ENCODE measurements at regions not wholly inside any gene's neighbourhood (a gene's known extent, or its start where the extent isn't known, plus 50 kb on each side); places are given as distances from the start of the nearest gene placed in this dataset.
"Not testable (repeated sequence)": the region's sequence is repeated elsewhere in the genome, so short reads cannot be mapped to it uniquely, and the experiment has no call there.

DNA sequence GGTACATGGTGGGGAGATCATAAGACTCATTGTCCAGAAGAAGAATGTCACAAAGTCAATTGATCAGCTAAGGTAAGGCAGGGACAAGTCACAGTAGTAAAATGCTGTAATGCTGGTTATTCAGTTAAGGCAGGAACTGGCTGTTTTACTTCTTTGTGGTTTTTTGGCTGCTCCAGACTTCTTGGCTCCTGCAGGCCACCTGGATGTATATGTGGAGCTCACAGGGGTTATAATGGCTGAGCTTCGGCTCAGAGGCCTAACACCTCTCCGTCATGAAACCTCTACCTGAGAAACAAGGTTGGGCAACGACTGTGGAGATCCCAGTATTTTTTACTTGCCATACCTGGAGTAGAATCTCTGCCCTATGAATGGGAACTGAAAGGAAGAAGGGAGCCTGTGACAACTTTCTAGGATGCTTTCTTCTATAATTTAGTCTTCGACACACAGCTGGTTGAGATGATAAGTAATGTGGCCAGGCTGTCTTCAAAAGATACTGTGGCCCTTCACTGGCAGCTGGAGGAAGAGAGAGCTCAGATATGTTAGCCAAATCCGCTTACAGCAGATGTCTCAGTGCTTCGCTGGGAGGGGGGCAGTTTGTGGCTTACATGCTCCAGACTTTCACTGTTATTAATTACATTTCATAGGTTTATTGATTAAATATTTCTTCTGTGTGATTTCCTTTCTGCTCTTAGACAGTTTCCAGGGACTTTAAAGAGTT, 887.8 kb downstream of the IGSF11 start:
- no peak for DNase-seq
- no peak overlapping the region for H3K27ac Mint-ChIP-seq
- TF ChIP-seq, protein P1, sequence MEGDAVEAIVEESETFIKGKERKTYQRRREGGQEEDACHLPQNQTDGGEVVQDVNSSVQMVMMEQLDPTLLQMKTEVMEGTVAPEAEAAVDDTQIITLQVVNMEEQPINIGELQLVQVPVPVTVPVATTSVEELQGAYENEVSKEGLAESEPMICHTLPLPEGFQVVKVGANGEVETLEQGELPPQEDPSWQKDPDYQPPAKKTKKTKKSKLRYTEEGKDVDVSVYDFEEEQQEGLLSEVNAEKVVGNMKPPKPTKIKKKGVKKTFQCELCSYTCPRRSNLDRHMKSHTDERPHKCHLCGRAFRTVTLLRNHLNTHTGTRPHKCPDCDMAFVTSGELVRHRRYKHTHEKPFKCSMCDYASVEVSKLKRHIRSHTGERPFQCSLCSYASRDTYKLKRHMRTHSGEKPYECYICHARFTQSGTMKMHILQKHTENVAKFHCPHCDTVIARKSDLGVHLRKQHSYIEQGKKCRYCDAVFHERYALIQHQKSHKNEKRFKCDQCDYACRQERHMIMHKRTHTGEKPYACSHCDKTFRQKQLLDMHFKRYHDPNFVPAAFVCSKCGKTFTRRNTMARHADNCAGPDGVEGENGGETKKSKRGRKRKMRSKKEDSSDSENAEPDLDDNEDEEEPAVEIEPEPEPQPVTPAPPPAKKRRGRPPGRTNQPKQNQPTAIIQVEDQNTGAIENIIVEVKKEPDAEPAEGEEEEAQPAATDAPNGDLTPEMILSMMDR (IDR thresholded peaks at IDR 0.05), result no peak
- no peaks in the 10 kb centered on the region for H3K27me3 Mint-ChIP-seq (ENCODE audit: low read depth, poor library complexity)
- peaks cover 35% of the 10 kb centered on the region for H3K9me3 Mint-ChIP-seq
- no peak overlapping the region for H3K4me3 Mint-ChIP-seq
- H3K4me1 Mint-ChIP-seq, result no peaks in the 10 kb centered on the region
- H3K36me3 Mint-ChIP-seq (ENCODE audit: low read depth), result peaks cover 4% of the 10 kb centered on the region

DNA sequence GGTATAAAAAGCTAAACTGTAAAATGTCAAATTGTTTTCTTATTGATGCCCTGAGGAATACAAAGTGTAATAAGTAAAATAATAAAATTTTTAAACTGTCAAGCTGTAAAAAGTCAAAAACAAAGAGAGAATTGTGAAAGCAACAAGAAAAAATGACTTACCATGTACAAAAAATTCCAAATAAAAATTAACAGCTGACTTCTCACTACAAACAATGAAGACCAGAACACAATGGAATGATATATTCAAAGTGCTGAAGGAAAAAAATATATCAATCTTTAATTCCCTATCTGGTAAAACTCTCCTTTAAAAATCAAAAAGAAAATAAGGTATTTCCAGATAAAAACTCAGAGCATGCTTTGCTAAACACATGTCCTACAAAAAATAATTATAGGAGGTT, 883.5 kb downstream of the IGSF11 start:
- Mint-ChIP-seq H3K9me3 (peaks cover 15% of the 10 kb centered on the region), H3K4me1 (no peaks in the 10 kb centered on the region), H3K27me3 (ENCODE audit: low read depth, poor library complexity) (no peaks in the 10 kb centered on the region), H3K36me3 (ENCODE audit: low read depth) (no peaks in the 10 kb centered on the region), H3K27ac (no peak overlapping the region), H3K4me3 (no peak overlapping the region)
- TF ChIP-seq, protein P1 (IDR thresholded peaks at IDR 0.05), result no peak
- DNase-seq, result no peak

- not testable (repeated sequence) for H3K36me3 Mint-ChIP-seq (ENCODE audit: low read depth); H3K4me1 Mint-ChIP-seq; H3K27me3 Mint-ChIP-seq (ENCODE audit: low read depth, poor library complexity); H3K4me3 Mint-ChIP-seq; H3K27ac Mint-ChIP-seq; DNase-seq
- H3K9me3 Mint-ChIP-seq, result peaks cover 28% of the 10 kb centered on the region
Measured at GRCh38 chr3:118162627-118163588, 871.7 kb downstream of the IGSF11 start.

- DNase-seq, result no peak
- no peaks in the 10 kb centered on the region for H3K4me1 Mint-ChIP-seq
- TF ChIP-seq, protein P1 (IDR thresholded peaks at IDR 0.05), result no peak
- no peak overlapping the region for H3K4me3 Mint-ChIP-seq
- peaks cover 23% of the 10 kb centered on the region for H3K9me3 Mint-ChIP-seq
- H3K27ac Mint-ChIP-seq, result no peak overlapping the region
- H3K36me3 Mint-ChIP-seq (ENCODE audit: low read depth), result no peaks in the 10 kb centered on the region
- no peaks in the 10 kb centered on the region for H3K27me3 Mint-ChIP-seq (ENCODE audit: low read depth, poor library complexity)
Measured at GRCh38 chr3:118165413-118165812, 869.2 kb downstream of the IGSF11 start.

GRCh38 chr3:118167571-118167970, 867.1 kb downstream of the IGSF11 start:
- no peak overlapping the region for H3K27ac Mint-ChIP-seq
- no peak overlapping the region for H3K4me3 Mint-ChIP-seq
- DNase-seq, result no peak
- peaks cover 28% of the 10 kb centered on the region for H3K9me3 Mint-ChIP-seq
- H3K36me3 Mint-ChIP-seq (ENCODE audit: low read depth), result no peaks in the 10 kb centered on the region
- no peaks in the 10 kb centered on the region for H3K4me1 Mint-ChIP-seq
- TF ChIP-seq, protein P1 (IDR thresholded peaks at IDR 0.05), result no peak
- no peaks in the 10 kb centered on the region for H3K27me3 Mint-ChIP-seq (ENCODE audit: low read depth, poor library complexity)

DNA sequence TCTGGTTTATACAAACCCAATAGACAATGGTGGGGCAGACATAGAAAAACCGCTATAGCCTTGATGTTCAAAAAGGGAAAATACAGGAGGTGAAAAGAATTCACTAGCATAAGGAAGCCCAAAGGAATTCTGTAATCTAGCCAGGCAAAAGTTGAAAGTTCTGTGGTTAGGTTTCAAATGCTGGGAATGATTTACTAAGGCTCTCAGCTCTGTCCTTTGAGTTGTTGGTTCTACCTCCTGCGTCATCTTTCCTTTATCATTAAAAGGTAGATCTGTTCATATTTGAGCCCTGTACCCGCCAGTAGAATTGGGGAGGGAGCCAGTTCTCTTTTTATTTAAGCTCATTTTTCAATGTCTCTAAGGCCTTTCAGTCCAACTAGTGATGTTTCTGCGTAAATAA, 866.5 kb downstream of the IGSF11 start:
- Mint-ChIP-seq H3K27ac (no peak overlapping the region), H3K4me3 (no peak overlapping the region), H3K27me3 (ENCODE audit: low read depth, poor library complexity) (no peaks in the 10 kb centered on the region), H3K4me1 (no peaks in the 10 kb centered on the region), H3K9me3 (peaks cover 24% of the 10 kb centered on the region), H3K36me3 (ENCODE audit: low read depth) (no peaks in the 10 kb centered on the region)
- DNase-seq, result no peak
- TF ChIP-seq, protein P1 (IDR thresholded peaks at IDR 0.05), result no peak

All from nephron progenitor cell (in vitro differentiated cells).